Testis (tissue), 2 donors: ENCODE measurements at regions not wholly inside any gene's neighbourhood (a gene's known extent, or its start where the extent isn't known, plus 50 kb on each side); places are given as distances from the start of the nearest gene placed in this dataset.

Source experiments
- CTCF ChIP-seq, 3 experiments: fragments of 450-650 bp in 2 of 3; fragments of 200-600 bp in 1 of 3; sonication (generic) in 1 of 3; IDR thresholded peaks; one replicate each; pipeline ENCODE4 v1.5.1; 2016 to 2019; ENCODE audit warnings: antibody characterized with exemption in 3 of 3, mild to moderate bottlenecking in 2 of 3, moderate library complexity in 1 of 3
- POLR2A ChIP-seq: fragments of 450-650 bp; IDR thresholded peaks from one replicate; pipeline ENCODE4 v1.6.1; 2017; ENCODE audit warnings: antibody characterized with exemption, mild to moderate bottlenecking, moderate library complexity

- no peak for TF ChIP-seq CTCF (IDR thresholded peaks at IDR 0.05)
- TF ChIP-seq POLR2A: no peak
Observed at GRCh38 chr14:98724734-98725133, 547.3 kb downstream of the BCL11B start.
